ENCODE measurements at regions not wholly inside any gene's neighbourhood (a gene's known extent, or its start where the extent isn't known, plus 50 kb on each side); places are given as distances from the start of the nearest gene placed in this dataset.

DNA sequence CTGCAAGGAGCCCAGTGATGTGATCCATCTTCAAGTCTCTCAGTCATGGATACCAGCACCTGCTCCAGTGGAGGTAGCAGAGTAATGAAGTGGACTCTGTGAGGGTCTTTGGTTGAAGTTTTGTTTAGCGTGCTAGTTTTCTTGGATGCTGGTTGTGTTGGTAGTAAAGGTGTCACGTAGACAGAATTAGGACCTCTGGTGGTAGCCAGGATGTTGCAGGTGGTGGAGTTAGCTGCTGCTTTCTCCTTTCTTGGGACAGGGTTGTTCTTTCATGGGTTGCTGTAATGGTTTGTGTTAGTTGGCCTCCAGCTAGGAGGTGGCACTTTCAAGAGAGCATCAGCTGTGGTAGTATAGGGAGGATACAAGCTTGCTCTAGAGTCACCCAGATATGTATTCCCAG lies 125.2 kb downstream of the ANXA2 start:
- TF ChIP-seq, protein P1, sequence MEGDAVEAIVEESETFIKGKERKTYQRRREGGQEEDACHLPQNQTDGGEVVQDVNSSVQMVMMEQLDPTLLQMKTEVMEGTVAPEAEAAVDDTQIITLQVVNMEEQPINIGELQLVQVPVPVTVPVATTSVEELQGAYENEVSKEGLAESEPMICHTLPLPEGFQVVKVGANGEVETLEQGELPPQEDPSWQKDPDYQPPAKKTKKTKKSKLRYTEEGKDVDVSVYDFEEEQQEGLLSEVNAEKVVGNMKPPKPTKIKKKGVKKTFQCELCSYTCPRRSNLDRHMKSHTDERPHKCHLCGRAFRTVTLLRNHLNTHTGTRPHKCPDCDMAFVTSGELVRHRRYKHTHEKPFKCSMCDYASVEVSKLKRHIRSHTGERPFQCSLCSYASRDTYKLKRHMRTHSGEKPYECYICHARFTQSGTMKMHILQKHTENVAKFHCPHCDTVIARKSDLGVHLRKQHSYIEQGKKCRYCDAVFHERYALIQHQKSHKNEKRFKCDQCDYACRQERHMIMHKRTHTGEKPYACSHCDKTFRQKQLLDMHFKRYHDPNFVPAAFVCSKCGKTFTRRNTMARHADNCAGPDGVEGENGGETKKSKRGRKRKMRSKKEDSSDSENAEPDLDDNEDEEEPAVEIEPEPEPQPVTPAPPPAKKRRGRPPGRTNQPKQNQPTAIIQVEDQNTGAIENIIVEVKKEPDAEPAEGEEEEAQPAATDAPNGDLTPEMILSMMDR (IDR thresholded peaks at IDR 0.05), result no peak
- no peak for TF ChIP-seq POLR2A (IDR thresholded peaks at IDR 0.05)
